BE2C (cell line): ENCODE measurements at regions not wholly inside any gene's neighbourhood (a gene's known extent, or its start where the extent isn't known, plus 50 kb on each side); places are given as distances from the start of the nearest gene placed in this dataset.

Experiments used
- DNase-seq: peaks from one replicate; pipeline ENCODE4 v3.0.0-alpha.2; 2020
- H3K27me3 ChIP-seq: fragments of 250-450 bp; sonication (Bioruptor Pico); 2 replicates; pipeline ENCODE4 v1.5.1; 2020; ENCODE audit warnings: mild to moderate bottlenecking
- H3K36me3 ChIP-seq: fragments of 250-450 bp; sonication (Bioruptor Pico); 2 replicates; pipeline ENCODE4 v1.5.1; 2020; ENCODE audit warnings: mild to moderate bottlenecking
- H3K4me1 ChIP-seq: fragments of 250-450 bp; sonication (Bioruptor Pico); 2 replicates; pipeline ENCODE4 v1.5.1; 2020
- H3K4me3 ChIP-seq: 2 replicates; pipeline ENCODE4 v1.5.1; 2011; ENCODE audit warnings: low read depth, low read length
- H3K9me3 ChIP-seq: fragments of 250-450 bp; sonication (Bioruptor Pico); 2 replicates; pipeline ENCODE4 v1.5.1; 2020
- CTCF ChIP-seq: IDR thresholded peaks from 2 replicates; pipeline ENCODE4 v1.5.1; 2012; ENCODE audit warnings: mild to moderate bottlenecking, low read depth, low read length

GRCh38 chr20:24787071-24787470 lies 162.0 kb upstream of the CST7 start:
- no peaks in the 10 kb centered on the region for H3K4me1 ChIP-seq
- no peak overlapping the region for H3K4me3 ChIP-seq
- no peak for DNase-seq
- H3K27me3 ChIP-seq: no peaks in the 10 kb centered on the region
- H3K9me3 ChIP-seq: no peaks in the 10 kb centered on the region
- TF ChIP-seq CTCF: no peak
- H3K36me3 ChIP-seq: no peaks in the 10 kb centered on the region

- no peak for TF ChIP-seq CTCF
- DNase-seq: no peak
- no peaks in the 10 kb centered on the region for H3K9me3 ChIP-seq
- no peaks in the 10 kb centered on the region for H3K36me3 ChIP-seq
- no peaks in the 10 kb centered on the region for H3K4me1 ChIP-seq
- no peak overlapping the region for H3K4me3 ChIP-seq
- no peaks in the 10 kb centered on the region for H3K27me3 ChIP-seq
Measured at GRCh38 chr20:24787621-24788020, 161.4 kb upstream of the CST7 start.

- no peaks in the 10 kb centered on the region for H3K27me3 ChIP-seq
Measured at GRCh38 chr20:24789877-24790276, 159.2 kb upstream of the CST7 start.

GRCh38 chr20:24790746-24791283 lies 158.3 kb upstream of the CST7 start:
- no peak for TF ChIP-seq CTCF

More at GRCh38 chr20:24789877-24790276, 159.2 kb upstream of the CST7 start:
- Histone ChIP-seq H3K4me3 (no peak overlapping the region), H3K9me3 (no peaks in the 10 kb centered on the region), H3K36me3 (no peaks in the 10 kb centered on the region), H3K4me1 (no peaks in the 10 kb centered on the region)
- TF ChIP-seq CTCF: no peak
- DNase-seq: no peak

GRCh38 chr20:24791953-24792352 lies 157.1 kb upstream of the CST7 start:
- Histone ChIP-seq H3K9me3 (no peaks in the 10 kb centered on the region), H3K4me3 (no peak overlapping the region), H3K4me1 (no peaks in the 10 kb centered on the region), H3K27me3 (no peaks in the 10 kb centered on the region; the same call in 1 of the 2 replicates), H3K36me3 (no peaks in the 10 kb centered on the region)
- TF ChIP-seq CTCF: no peak
- no peak for DNase-seq

More at GRCh38 chr20:24790746-24791283, 158.3 kb upstream of the CST7 start:
- Histone ChIP-seq H3K36me3 (no peaks in the 10 kb centered on the region), H3K4me1 (no peaks in the 10 kb centered on the region), H3K4me3 (no peak overlapping the region), H3K9me3 (no peaks in the 10 kb centered on the region), H3K27me3 (no peaks in the 10 kb centered on the region; the same call in 1 of the 2 replicates)
- no peak for DNase-seq

- Histone ChIP-seq H3K27me3 (no peaks in the 10 kb centered on the region; the same call in 1 of the 2 replicates), H3K4me1 (no peaks in the 10 kb centered on the region), H3K4me3 (no peak overlapping the region), H3K9me3 (no peaks in the 10 kb centered on the region), H3K36me3 (no peaks in the 10 kb centered on the region)
- DNase-seq: no peak
- TF ChIP-seq CTCF: no peak
Measured at GRCh38 chr20:24792641-24793495, 156.2 kb upstream of the CST7 start.
